CD4-positive, alpha-beta memory T cell (primary cell): ENCODE measurements at regions not wholly inside any gene's neighbourhood (a gene's known extent, or its start where the extent isn't known, plus 50 kb on each side); places are given as distances from the start of the nearest gene placed in this dataset.
A peak's percentile ranks its signal among the peaks of the same experiment; 100 is the strongest.
"Not testable (repeated sequence)": the region's sequence is repeated elsewhere in the genome, so short reads cannot be mapped to it uniquely, and the experiment has no call there.

Source experiments
- CTCF ChIA-PET: fragments of 350-600 bp; sonication (Branson Sonifier 250); formaldehyde crosslinking; loops from one replicate; lab custom pipeline; 2021; ENCODE audit warnings: inconsistent platforms; ENCODE audit not compliant: partially characterized antibody; lab: Charles Lee
- POLR2A ChIA-PET: fragments of 350-600 bp; sonication (Branson Sonifier 250); formaldehyde crosslinking; loops from one replicate; lab custom pipeline; 2021; ENCODE audit not compliant: partially characterized antibody; lab: Charles Lee
- DNase-seq, 5 donors: peaks; one replicate each; pipeline versions ENCODE4 v3.0.0 to v3.0.0-alpha.2; 2020 to 2022; ENCODE audit warnings: mixed read lengths in 1 of 5
- H3K27ac ChIP-seq: one replicate; pipeline ENCODE4 v1.7.0; 2013; ENCODE audit warnings: low read depth, low read length
- H3K27me3 ChIP-seq: 2 replicates; pipeline ENCODE4 v1.7.0; 2013; ENCODE audit warnings: mild to moderate bottlenecking, low read length, moderate library complexity; ENCODE audit not compliant: insufficient read depth
- H3K36me3 ChIP-seq: 2 replicates; pipeline ENCODE4 v1.7.0; 2013; ENCODE audit warnings: mild to moderate bottlenecking, low read length, moderate library complexity; ENCODE audit not compliant: insufficient read depth
- H3K4me1 ChIP-seq: 2 replicates; pipeline ENCODE4 v1.7.0; 2013; ENCODE audit warnings: mild to moderate bottlenecking, low read length, moderate library complexity; ENCODE audit not compliant: insufficient read depth
- H3K4me3 ChIP-seq, 2 donors: one replicate each; pipeline ENCODE4 v1.7.0; 2013; ENCODE audit warnings: low read length in 2 of 2, mild to moderate bottlenecking in 1 of 2
- H3K9me3 ChIP-seq, 2 donors: one replicate each; pipeline ENCODE4 v1.7.0; 2013; ENCODE audit warnings: low read length in 2 of 2, control low read depth in 1 of 2; ENCODE audit not compliant: control insufficient read depth in 1 of 2
- H3K27ac Mint-ChIP-seq, 7 donors: one replicate each; pipeline ENCODE4 v1.8.0; 2020 to 2021; ENCODE audit warnings: mixed read lengths in 7 of 7, mild to moderate bottlenecking in 6 of 7, inconsistent platforms in 3 of 7, moderate library complexity in 3 of 7
- H3K27me3 Mint-ChIP-seq, 2 donors: one replicate each; pipeline ENCODE4 v1.8.0; 2020 to 2021; ENCODE audit warnings: mixed read lengths in 2 of 2
- H3K36me3 Mint-ChIP-seq, 2 donors: one replicate each; pipeline ENCODE4 v1.8.0; 2020 to 2021; ENCODE audit warnings: mixed read lengths in 2 of 2, inconsistent platforms in 1 of 2, mild to moderate bottlenecking in 1 of 2
- H3K4me1 Mint-ChIP-seq, 4 donors: one replicate each; pipeline ENCODE4 v1.8.0; 2020 to 2021; ENCODE audit warnings: mixed read lengths in 4 of 4, mild to moderate bottlenecking in 1 of 4
- H3K4me3 Mint-ChIP-seq, 8 donors: one replicate each; pipeline ENCODE4 v1.8.0; 2020 to 2021; ENCODE audit warnings: mixed read lengths in 8 of 8, mild to moderate bottlenecking in 7 of 8, moderate library complexity in 6 of 8, inconsistent platforms in 3 of 8
- H3K9me3 Mint-ChIP-seq, 8 donors: one replicate each; pipeline ENCODE4 v1.8.0; 2020 to 2021; ENCODE audit warnings: mixed read lengths in 8 of 8, mild to moderate bottlenecking in 5 of 8, inconsistent platforms in 3 of 8, moderate library complexity in 1 of 8
- intact Hi-C: fragments of 100-400 bp; cut with micrococcal nuclease; formaldehyde crosslinking; loops from one replicate; pipeline ENCODE4 v1.15.1; 2023

GRCh38 chr9:24144796-24145195 is 318.8 kb upstream of the ELAVL2 start:
- POLR2A ChIA-PET: no interaction called here
- Mint-ChIP-seq H3K4me3 (no peak overlapping the region), H3K36me3 (no peaks in the 10 kb centered on the region), H3K27ac (no peak overlapping the region), H3K27me3 (no peaks in the 10 kb centered on the region), H3K4me1 (no peaks in the 10 kb centered on the region), H3K9me3 (peaks cover 0 to 21% (median 5%) of the 10 kb centered on the region in 8 donors)
- intact Hi-C loops: no loop called here
- CTCF ChIA-PET: no interaction called here
- Histone ChIP-seq H3K27ac (no peak overlapping the region), H3K36me3 (no peaks in the 10 kb centered on the region), H3K4me1 (no peaks in the 10 kb centered on the region), H3K9me3 (no peaks in the 10 kb centered on the region), H3K27me3 (no peaks in the 10 kb centered on the region), H3K4me3 (no peak overlapping the region)
- DNase-seq: no peak

GRCh38 chr9:24135072-24135471 is 309.0 kb upstream of the ELAVL2 start:
- CTCF ChIA-PET, H3K36me3 ChIP-seq, H3K27ac Mint-ChIP-seq, H3K36me3 Mint-ChIP-seq, H3K9me3 ChIP-seq, H3K27ac ChIP-seq, intact Hi-C loops, DNase-seq, H3K27me3 Mint-ChIP-seq, H3K4me3 ChIP-seq, H3K4me3 Mint-ChIP-seq, H3K4me1 ChIP-seq, H3K27me3 ChIP-seq, H3K4me1 Mint-ChIP-seq, POLR2A ChIA-PET: not testable (repeated sequence)
- peaks cover 0 to 34% (median 5%) of the 10 kb centered on the region in 8 donors for H3K9me3 Mint-ChIP-seq

- DNase-seq: no peak
- CTCF ChIA-PET: no interaction called here
- Histone ChIP-seq H3K9me3 (no peaks in the 10 kb centered on the region), H3K36me3 (no peaks in the 10 kb centered on the region), H3K27me3 (no peaks in the 10 kb centered on the region), H3K4me1 (no peaks in the 10 kb centered on the region), H3K27ac (no peak overlapping the region), H3K4me3 (no peak overlapping the region)
- POLR2A ChIA-PET: no interaction called here
- H3K4me3 Mint-ChIP-seq: no peak overlapping the region
- no peak overlapping the region for H3K27ac Mint-ChIP-seq
- H3K4me1 Mint-ChIP-seq: no peaks in the 10 kb centered on the region
- H3K9me3 Mint-ChIP-seq: peaks cover 0 to 34% (median 8%) of the 10 kb centered on the region in 8 donors
- intact Hi-C loops: no loop called here
- no peaks in the 10 kb centered on the region for H3K36me3 Mint-ChIP-seq
- no peaks in the 10 kb centered on the region for H3K27me3 Mint-ChIP-seq
Observed at GRCh38 chr9:24132244-24132643, 306.2 kb upstream of the ELAVL2 start.

- Mint-ChIP-seq H3K27ac (peak overlapping the region in 1 of 7 donors; percentile 29), H3K27me3 (no peaks in the 10 kb centered on the region), H3K4me1 (no peaks in the 10 kb centered on the region), H3K36me3 (no peaks in the 10 kb centered on the region), H3K9me3 (peaks cover under 1 to 31% (median 8%) of the 10 kb centered on the region in 8 donors), H3K4me3 (no peak overlapping the region)
- Histone ChIP-seq H3K9me3 (no peaks in the 10 kb centered on the region), H3K27me3 (no peaks in the 10 kb centered on the region), H3K4me3 (no peak overlapping the region), H3K27ac (no peak overlapping the region), H3K4me1 (no peaks in the 10 kb centered on the region), H3K36me3 (no peaks in the 10 kb centered on the region)
- no peak for DNase-seq
- intact Hi-C loops: no loop called here
- ChIA-PET CTCF (no interaction called here), POLR2A (no interaction called here)
Observed at GRCh38 chr9:24127519-24127918, 301.5 kb upstream of the ELAVL2 start.

- ChIA-PET CTCF (no interaction called here), POLR2A (no interaction called here)
- H3K36me3 ChIP-seq: no peaks in the 10 kb centered on the region
- peaks cover 2 to 22% (median 8%) of the 10 kb centered on the region in 8 donors for H3K9me3 Mint-ChIP-seq
- no peak for DNase-seq
- no peak overlapping the region for H3K4me3 Mint-ChIP-seq
- H3K9me3 ChIP-seq: no peaks in the 10 kb centered on the region
- H3K4me3 ChIP-seq: no peak overlapping the region
- no peaks in the 10 kb centered on the region for H3K4me1 ChIP-seq
- no peak overlapping the region for H3K27ac ChIP-seq
- H3K4me1 Mint-ChIP-seq: no peaks in the 10 kb centered on the region
- intact Hi-C loops: no loop called here
- no peaks in the 10 kb centered on the region for H3K36me3 Mint-ChIP-seq
- no peaks in the 10 kb centered on the region for H3K27me3 ChIP-seq
- H3K27me3 Mint-ChIP-seq: no peaks in the 10 kb centered on the region
- no peak overlapping the region for H3K27ac Mint-ChIP-seq
Observed at GRCh38 chr9:24118190-24118589, 292.1 kb upstream of the ELAVL2 start.

- DNase-seq: no peak
- intact Hi-C loops: no loop called here
- H3K9me3 Mint-ChIP-seq: peaks cover 3 to 21% (median 11%) of the 10 kb centered on the region in 8 donors
Observed at GRCh38 chr9:24096756-24097155, 270.7 kb upstream of the ELAVL2 start.

GRCh38 chr9:24095246-24095645 is 269.2 kb upstream of the ELAVL2 start:
- no peaks in the 10 kb centered on the region for H3K9me3 ChIP-seq

More at GRCh38 chr9:24096756-24097155, 270.7 kb upstream of the ELAVL2 start:
- CTCF ChIA-PET: no interaction called here
- H3K27ac ChIP-seq: no peak overlapping the region
- POLR2A ChIA-PET: no interaction called here
- no peaks in the 10 kb centered on the region for H3K4me1 ChIP-seq
- H3K4me3 ChIP-seq: no peak overlapping the region
- no peak overlapping the region for H3K4me3 Mint-ChIP-seq
- H3K9me3 ChIP-seq: no peaks in the 10 kb centered on the region
- H3K27me3 ChIP-seq: no peaks in the 10 kb centered on the region
- no peaks in the 10 kb centered on the region for H3K36me3 Mint-ChIP-seq
- H3K27me3 Mint-ChIP-seq: no peaks in the 10 kb centered on the region
- H3K36me3 ChIP-seq: no peaks in the 10 kb centered on the region
- H3K27ac Mint-ChIP-seq: no peak overlapping the region
- H3K4me1 Mint-ChIP-seq: no peaks in the 10 kb centered on the region

GRCh38 chr9:24090566-24090965 is 264.5 kb upstream of the ELAVL2 start:
- DNase-seq: no peak
- H3K4me1 Mint-ChIP-seq: no peaks in the 10 kb centered on the region
- H3K36me3 Mint-ChIP-seq: no peaks in the 10 kb centered on the region
- H3K4me3 Mint-ChIP-seq: no peak overlapping the region
- intact Hi-C loops: no loop called here
- no peaks in the 10 kb centered on the region for H3K36me3 ChIP-seq
- H3K9me3 ChIP-seq: no peaks in the 10 kb centered on the region
- H3K4me1 ChIP-seq: no peaks in the 10 kb centered on the region
- no peaks in the 10 kb centered on the region for H3K27me3 ChIP-seq
- no peak overlapping the region for H3K27ac Mint-ChIP-seq
- H3K27me3 Mint-ChIP-seq: no peaks in the 10 kb centered on the region
- ChIA-PET POLR2A (no interaction called here), CTCF (no interaction called here)
- peaks cover 3 to 28% (median 14%) of the 10 kb centered on the region in 8 donors for H3K9me3 Mint-ChIP-seq
- H3K27ac ChIP-seq: no peak overlapping the region
- H3K4me3 ChIP-seq: no peak overlapping the region

More at GRCh38 chr9:24095246-24095645, 269.2 kb upstream of the ELAVL2 start:
- ChIA-PET POLR2A (no interaction called here), CTCF (no interaction called here)
- Mint-ChIP-seq H3K4me1 (no peaks in the 10 kb centered on the region), H3K27me3 (no peaks in the 10 kb centered on the region), H3K36me3 (no peaks in the 10 kb centered on the region), H3K9me3 (peaks cover 0 to 19% (median 10%) of the 10 kb centered on the region in 8 donors), H3K27ac (no peak overlapping the region), H3K4me3 (no peak overlapping the region)
- Histone ChIP-seq H3K27me3 (no peaks in the 10 kb centered on the region), H3K27ac (no peak overlapping the region), H3K36me3 (no peaks in the 10 kb centered on the region), H3K4me3 (no peak overlapping the region), H3K4me1 (no peaks in the 10 kb centered on the region)
- intact Hi-C loops: no loop called here
- DNase-seq: no peak
